Mesothelial cell of epicardium (in vitro differentiated cells): ENCODE measurements at regions not wholly inside any gene's neighbourhood (a gene's known extent, or its start where the extent isn't known, plus 50 kb on each side); places are given as distances from the start of the nearest gene placed in this dataset.

Experiments
- DNase-seq, 2 experiments: peaks; one replicate each; pipeline ENCODE4 v3.0.0; 2021; ENCODE audit warnings: low spot score in 2 of 2; ENCODE audit not compliant: unreplicated experiment in 2 of 2
- H3K27ac Mint-ChIP-seq: 2 replicates; pipeline ENCODE4 v1.8.0; 2021; ENCODE audit warnings: mixed read lengths
- H3K27me3 Mint-ChIP-seq: 2 replicates; pipeline ENCODE4 v1.8.0; 2021; ENCODE audit warnings: low read depth, mixed read lengths
- H3K36me3 Mint-ChIP-seq: 2 replicates; pipeline ENCODE4 v1.8.0; 2021; ENCODE audit warnings: mixed read lengths
- H3K4me1 Mint-ChIP-seq: 2 replicates; pipeline ENCODE4 v1.8.0; 2021; ENCODE audit warnings: mixed read lengths
- H3K4me3 Mint-ChIP-seq: 2 replicates; pipeline ENCODE4 v1.8.0; 2021; ENCODE audit warnings: mild to moderate bottlenecking, moderate library complexity, mixed read lengths
- H3K9me3 Mint-ChIP-seq: 2 replicates; pipeline ENCODE4 v1.8.0; 2021; ENCODE audit warnings: mixed read lengths
- TF ChIP-seq, protein P1 (sequence below): fragments of 200-600 bp; sonication (generic); IDR thresholded peaks from one replicate; pipeline ENCODE4 v1.5.0; 2021; ENCODE audit warnings: antibody characterized with exemption; ENCODE audit not compliant: unreplicated experiment

DNA sequence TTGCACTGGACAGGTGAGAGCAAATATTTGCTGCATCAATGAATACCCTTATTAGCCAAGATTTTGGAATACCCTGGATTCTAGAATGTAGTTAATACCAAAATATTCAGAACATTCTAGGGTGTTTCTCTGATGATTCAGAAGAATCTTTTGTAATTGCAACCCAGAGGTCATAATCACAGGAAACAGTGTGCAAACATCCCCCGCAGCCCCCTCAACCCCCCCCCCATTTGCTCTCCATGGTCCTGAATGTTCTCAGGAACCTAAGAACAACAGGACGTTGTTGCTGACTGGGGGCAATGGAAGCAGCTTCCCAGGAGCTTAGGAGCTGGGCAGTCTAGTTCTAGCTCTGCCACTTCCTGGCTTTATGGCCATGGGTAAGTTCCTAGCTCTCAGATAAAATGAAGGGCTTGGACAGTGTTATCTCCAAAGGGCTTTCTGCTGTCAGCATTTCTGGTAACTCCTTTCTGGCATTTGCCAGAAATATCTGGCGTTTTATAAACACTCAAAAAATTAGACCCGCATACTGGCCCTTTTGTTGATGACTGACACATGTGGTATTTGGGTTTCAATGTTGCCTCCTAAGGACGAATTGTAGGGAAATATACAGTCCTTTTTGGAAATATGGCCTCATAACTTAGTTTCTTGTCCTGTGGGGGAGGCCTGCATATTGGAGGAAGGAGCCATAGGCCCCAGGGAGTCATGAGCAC lies 178.6 kb downstream of the RRAGC start:
- H3K9me3 Mint-ChIP-seq, result no peaks in the 10 kb centered on the region
- no peaks in the 10 kb centered on the region for H3K4me1 Mint-ChIP-seq
- H3K4me3 Mint-ChIP-seq, result no peak overlapping the region
- H3K27me3 Mint-ChIP-seq, result peaks cover 81% of the 10 kb centered on the region
- no peaks in the 10 kb centered on the region for H3K36me3 Mint-ChIP-seq
- TF ChIP-seq, protein P1, sequence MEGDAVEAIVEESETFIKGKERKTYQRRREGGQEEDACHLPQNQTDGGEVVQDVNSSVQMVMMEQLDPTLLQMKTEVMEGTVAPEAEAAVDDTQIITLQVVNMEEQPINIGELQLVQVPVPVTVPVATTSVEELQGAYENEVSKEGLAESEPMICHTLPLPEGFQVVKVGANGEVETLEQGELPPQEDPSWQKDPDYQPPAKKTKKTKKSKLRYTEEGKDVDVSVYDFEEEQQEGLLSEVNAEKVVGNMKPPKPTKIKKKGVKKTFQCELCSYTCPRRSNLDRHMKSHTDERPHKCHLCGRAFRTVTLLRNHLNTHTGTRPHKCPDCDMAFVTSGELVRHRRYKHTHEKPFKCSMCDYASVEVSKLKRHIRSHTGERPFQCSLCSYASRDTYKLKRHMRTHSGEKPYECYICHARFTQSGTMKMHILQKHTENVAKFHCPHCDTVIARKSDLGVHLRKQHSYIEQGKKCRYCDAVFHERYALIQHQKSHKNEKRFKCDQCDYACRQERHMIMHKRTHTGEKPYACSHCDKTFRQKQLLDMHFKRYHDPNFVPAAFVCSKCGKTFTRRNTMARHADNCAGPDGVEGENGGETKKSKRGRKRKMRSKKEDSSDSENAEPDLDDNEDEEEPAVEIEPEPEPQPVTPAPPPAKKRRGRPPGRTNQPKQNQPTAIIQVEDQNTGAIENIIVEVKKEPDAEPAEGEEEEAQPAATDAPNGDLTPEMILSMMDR, result no peak
- no peak overlapping the region for H3K27ac Mint-ChIP-seq
- DNase-seq, result no peak

DNA sequence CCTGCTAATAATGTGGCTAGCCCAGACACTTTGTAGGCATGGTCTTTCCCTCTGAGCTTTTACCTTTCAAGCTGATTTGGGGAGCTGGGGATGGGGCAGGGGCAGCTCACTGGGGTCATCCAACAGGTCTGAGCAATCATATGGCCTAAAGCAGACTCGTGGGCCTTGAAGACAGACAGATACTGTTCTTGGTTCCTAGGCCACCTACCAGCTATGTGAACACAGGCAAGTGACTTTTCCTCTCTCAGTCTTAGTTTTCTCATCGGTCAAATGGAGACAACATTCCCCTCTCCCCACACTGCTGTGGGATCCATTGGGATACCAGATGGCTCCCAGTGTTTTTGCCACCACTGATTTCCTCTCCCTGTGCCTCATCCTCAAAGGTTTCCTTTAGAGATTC lies 181.8 kb downstream of the RRAGC start:
- no peak overlapping the region for H3K27ac Mint-ChIP-seq
- H3K4me3 Mint-ChIP-seq, result no peak overlapping the region
- H3K4me1 Mint-ChIP-seq, result no peaks in the 10 kb centered on the region
- no peaks in the 10 kb centered on the region for H3K9me3 Mint-ChIP-seq
- TF ChIP-seq, protein P1, result no peak
- peaks cover 63% of the 10 kb centered on the region for H3K27me3 Mint-ChIP-seq
- no peaks in the 10 kb centered on the region for H3K36me3 Mint-ChIP-seq
- DNase-seq, result no peak

DNA sequence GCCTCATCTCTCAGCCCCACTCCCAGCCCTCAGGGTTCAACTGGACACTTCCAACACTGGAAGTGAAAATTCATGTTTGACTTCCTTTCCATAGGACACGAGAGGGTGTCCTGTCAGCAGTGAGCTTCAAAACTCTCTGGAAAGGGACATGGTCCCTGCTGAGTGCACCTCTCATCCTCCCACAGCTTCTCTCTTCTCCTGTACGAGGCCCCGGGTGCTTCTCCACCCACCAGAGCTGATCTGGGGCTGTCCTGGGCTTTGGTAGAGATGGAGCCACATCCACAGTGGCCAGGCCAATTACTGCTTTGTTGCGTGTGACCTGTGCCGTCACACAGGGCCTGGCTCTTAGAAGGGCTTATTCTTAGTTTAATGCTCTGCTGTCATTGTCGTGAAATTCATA lies 182.3 kb downstream of the RRAGC start:
- no peak for DNase-seq
- Mint-ChIP-seq H3K4me1 (no peaks in the 10 kb centered on the region), H3K4me3 (no peak overlapping the region), H3K27ac (no peak overlapping the region), H3K27me3 (peaks cover 60% of the 10 kb centered on the region), H3K9me3 (no peaks in the 10 kb centered on the region), H3K36me3 (no peaks in the 10 kb centered on the region)
- TF ChIP-seq, protein P1, result no peak

DNA sequence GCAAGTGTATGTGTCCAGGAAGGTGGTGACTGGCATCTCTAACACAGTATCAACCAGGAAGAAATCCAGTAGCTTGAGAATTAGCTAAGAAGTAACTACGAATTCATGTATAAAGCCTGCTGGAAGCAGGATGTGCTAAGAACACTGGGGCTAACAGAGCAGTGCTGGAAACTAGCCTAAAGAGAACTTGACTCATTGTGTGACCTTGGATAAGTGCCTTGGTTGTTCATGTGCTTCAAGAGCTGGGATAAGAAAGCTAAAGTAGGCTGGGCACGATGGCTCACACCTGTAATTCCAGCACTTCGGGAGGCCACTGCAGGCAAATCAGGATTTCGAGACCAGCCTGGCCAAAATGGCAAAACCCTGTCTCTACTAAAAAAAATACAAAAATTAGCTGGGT lies 186.9 kb downstream of the RRAGC start:
- no peak for DNase-seq
- no peak overlapping the region for H3K27ac Mint-ChIP-seq
- peaks cover 22% of the 10 kb centered on the region for H3K27me3 Mint-ChIP-seq
- no peaks in the 10 kb centered on the region for H3K4me1 Mint-ChIP-seq
- no peaks in the 10 kb centered on the region for H3K36me3 Mint-ChIP-seq
- H3K9me3 Mint-ChIP-seq, result no peaks in the 10 kb centered on the region
- no peak overlapping the region for H3K4me3 Mint-ChIP-seq
- TF ChIP-seq, protein P1, result no peak

DNA sequence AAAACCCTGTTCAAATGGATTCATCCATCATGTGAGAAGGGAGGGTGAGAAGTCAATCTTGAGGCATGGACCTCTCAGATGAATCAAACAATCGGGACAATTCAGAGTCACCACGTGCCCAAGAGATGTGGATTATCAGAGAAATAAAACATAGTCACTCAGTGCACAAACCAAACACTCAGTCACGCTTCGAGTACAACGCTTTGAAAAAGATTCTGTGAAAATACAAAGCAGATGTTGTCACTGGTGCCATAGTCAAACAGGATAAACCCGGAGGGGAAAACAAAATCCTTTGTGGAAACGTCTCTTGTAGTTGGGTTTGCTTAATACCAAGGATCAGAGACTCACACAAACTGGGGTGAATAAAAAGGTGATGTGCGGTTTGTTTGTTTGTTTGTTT lies 188.4 kb downstream of the RRAGC start:
- TF ChIP-seq, protein P1, result no peak
- Mint-ChIP-seq H3K4me3 (no peak overlapping the region), H3K27ac (no peak overlapping the region), H3K27me3 (peaks cover 15% of the 10 kb centered on the region), H3K4me1 (no peaks in the 10 kb centered on the region), H3K9me3 (peaks cover 3% of the 10 kb centered on the region), H3K36me3 (no peaks in the 10 kb centered on the region)
- no peak for DNase-seq
